ENCODE measurements at regions not wholly inside any gene's neighbourhood (a gene's known extent, or its start where the extent isn't known, plus 50 kb on each side); places are given as distances from the start of the nearest gene placed in this dataset.

DNA sequence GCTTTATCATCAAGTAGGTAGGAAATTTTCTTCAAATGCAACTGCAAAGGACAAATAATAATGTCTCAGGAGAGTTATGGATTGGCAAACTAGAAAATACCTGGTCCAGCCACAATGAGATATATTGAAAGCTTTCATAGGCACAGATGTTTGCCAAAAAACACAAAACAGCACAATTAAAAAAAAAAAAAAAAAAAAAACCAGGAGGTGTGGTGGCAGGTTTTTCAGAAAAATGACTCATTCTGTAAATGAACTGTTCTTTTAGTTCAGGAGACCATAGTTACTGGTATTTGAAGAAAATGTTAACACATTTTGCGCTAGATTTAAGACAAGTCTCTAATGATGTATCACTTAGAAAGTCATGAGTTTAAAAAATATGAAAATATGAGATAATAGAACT, 55.0 kb upstream of the JCAD start:
- H3K27ac Mint-ChIP-seq = no peak overlapping the region

DNA sequence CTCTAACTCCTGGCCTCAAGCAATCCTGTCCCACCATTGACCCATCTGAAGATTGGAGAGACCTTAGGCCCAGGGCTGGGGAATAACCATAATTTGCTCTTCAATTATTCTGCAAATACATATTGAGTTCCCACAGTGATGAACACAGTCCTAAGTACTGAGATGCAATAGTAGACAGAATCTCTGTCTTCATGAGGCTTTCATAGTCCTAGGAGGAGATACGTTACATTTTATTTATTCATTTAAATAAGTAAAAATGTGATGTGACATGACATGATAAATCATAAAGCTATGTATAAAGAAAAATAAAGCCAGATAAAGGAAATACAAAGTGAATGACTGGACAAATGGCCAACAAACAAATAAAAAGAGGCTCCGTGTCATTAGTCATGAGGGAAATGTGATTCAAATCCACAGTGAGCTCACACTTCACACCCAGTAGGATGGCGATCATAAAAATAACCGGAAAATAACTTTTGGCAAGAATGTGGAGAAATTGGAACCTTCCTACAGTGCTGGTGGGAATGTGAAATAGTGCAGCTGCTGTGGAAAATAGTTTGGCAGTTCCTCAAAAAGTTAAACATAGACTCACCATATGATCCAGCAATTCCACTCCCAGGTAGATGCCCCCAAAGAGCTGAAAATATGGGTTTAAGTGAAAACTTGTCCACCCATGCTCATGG, 52.1 kb upstream of the JCAD start:
- no peak for DNase-seq
- TF ChIP-seq, protein P1, sequence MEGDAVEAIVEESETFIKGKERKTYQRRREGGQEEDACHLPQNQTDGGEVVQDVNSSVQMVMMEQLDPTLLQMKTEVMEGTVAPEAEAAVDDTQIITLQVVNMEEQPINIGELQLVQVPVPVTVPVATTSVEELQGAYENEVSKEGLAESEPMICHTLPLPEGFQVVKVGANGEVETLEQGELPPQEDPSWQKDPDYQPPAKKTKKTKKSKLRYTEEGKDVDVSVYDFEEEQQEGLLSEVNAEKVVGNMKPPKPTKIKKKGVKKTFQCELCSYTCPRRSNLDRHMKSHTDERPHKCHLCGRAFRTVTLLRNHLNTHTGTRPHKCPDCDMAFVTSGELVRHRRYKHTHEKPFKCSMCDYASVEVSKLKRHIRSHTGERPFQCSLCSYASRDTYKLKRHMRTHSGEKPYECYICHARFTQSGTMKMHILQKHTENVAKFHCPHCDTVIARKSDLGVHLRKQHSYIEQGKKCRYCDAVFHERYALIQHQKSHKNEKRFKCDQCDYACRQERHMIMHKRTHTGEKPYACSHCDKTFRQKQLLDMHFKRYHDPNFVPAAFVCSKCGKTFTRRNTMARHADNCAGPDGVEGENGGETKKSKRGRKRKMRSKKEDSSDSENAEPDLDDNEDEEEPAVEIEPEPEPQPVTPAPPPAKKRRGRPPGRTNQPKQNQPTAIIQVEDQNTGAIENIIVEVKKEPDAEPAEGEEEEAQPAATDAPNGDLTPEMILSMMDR (IDR thresholded peaks at IDR 0.05) = no peak
- H3K36me3 ChIP-seq (replicated peaks in 1 of 2; ENCODE audit: control insufficient read depth in 1 of 2, insufficient read depth in 2 of 2, low read length in 2 of 2) = no peaks in the 10 kb centered on the region
- H3K4me1 ChIP-seq (ENCODE audit: control insufficient read depth in 1 of 2, insufficient read depth in 2 of 2, low read length in 2 of 2) = no peaks in the 10 kb centered on the region
- H3K9me3 Mint-ChIP-seq = peaks cover 0 to 4% (median 0%) of the 10 kb centered on the region in 7 donors
- no peak overlapping the region for H3K4me3 Mint-ChIP-seq
- no peaks in the 10 kb centered on the region for H3K79me2 ChIP-seq (ENCODE audit: insufficient read depth, low read length)
- WGBS (ENCODE audit: insufficient coverage) = no CpG with 5 or more reads among the region's 4 CpGs
- no peak overlapping the region for H3K4me2 ChIP-seq (replicated peaks; ENCODE audit: extremely low read depth, low read length, poor library complexity, severe bottlenecking)
- no peak overlapping the region for H3K27ac ChIP-seq (ENCODE audit: low read depth in 1 of 2, low read length in 2 of 2)
- H3K4me1 Mint-ChIP-seq = no peaks in the 10 kb centered on the region
- H3K27me3 ChIP-seq (ENCODE audit: control insufficient read depth in 2 of 2, insufficient read depth in 2 of 2, low read length in 2 of 2) = no peaks in the 10 kb centered on the region
- peaks cover 2 to 4% (median 2%) of the 10 kb centered on the region in 3 donors for H3K27me3 Mint-ChIP-seq (ENCODE audit: low read depth in 3 of 3)
- H4K20me1 ChIP-seq (ENCODE audit: insufficient read depth, low read length) = no peaks in the 10 kb centered on the region
- no peak overlapping the region for H3K9ac ChIP-seq (ENCODE audit: insufficient read depth, low read length, poor library complexity, severe bottlenecking)
- intact Hi-C loops (cut with micrococcal nuclease) = no loop called here
- H3K36me3 Mint-ChIP-seq = no peaks in the 10 kb centered on the region
- no peak overlapping the region for H3K27ac Mint-ChIP-seq
- H3K4me3 ChIP-seq (replicated peaks in 1 of 3; ENCODE audit: low read depth in 2 of 3, low read length in 3 of 3) = no peak overlapping the region
- no peak overlapping the region for H2AFZ ChIP-seq (ENCODE audit: insufficient read depth, low read depth, low read length, poor library complexity, severe bottlenecking)
- H3K9me3 ChIP-seq (replicated peaks in 1 of 2; ENCODE audit: control insufficient read depth in 1 of 2, insufficient read depth in 1 of 2, low read length in 2 of 2) = no peaks in the 10 kb centered on the region

More for the DNA sequence above, 55.0 kb upstream of the JCAD start:
- no peaks in the 10 kb centered on the region for H3K4me1 ChIP-seq (ENCODE audit: control insufficient read depth in 1 of 2, insufficient read depth in 2 of 2, low read length in 2 of 2)
- H3K9me3 Mint-ChIP-seq = peaks cover 0 to 2% (median 0%) of the 10 kb centered on the region in 7 donors
- H3K4me2 ChIP-seq (replicated peaks; ENCODE audit: extremely low read depth, low read length, poor library complexity, severe bottlenecking) = no peak overlapping the region
- H3K27me3 Mint-ChIP-seq (ENCODE audit: low read depth in 3 of 3) = peaks cover 3 to 7% (median 4%) of the 10 kb centered on the region in 3 donors
- TF ChIP-seq, protein P1 (IDR thresholded peaks at IDR 0.05) = no peak
- intact Hi-C loops (cut with micrococcal nuclease) = no loop called here
- no peaks in the 10 kb centered on the region for H3K36me3 ChIP-seq (replicated peaks in 1 of 2; ENCODE audit: control insufficient read depth in 1 of 2, insufficient read depth in 2 of 2, low read length in 2 of 2)
- H3K4me3 Mint-ChIP-seq = no peak overlapping the region
- H3K9me3 ChIP-seq (replicated peaks in 1 of 2; ENCODE audit: control insufficient read depth in 1 of 2, insufficient read depth in 1 of 2, low read length in 2 of 2) = no peaks in the 10 kb centered on the region
- H4K20me1 ChIP-seq (ENCODE audit: insufficient read depth, low read length) = no peaks in the 10 kb centered on the region
- H2AFZ ChIP-seq (ENCODE audit: insufficient read depth, low read depth, low read length, poor library complexity, severe bottlenecking) = no peak overlapping the region
- H3K27ac ChIP-seq (ENCODE audit: low read depth in 1 of 2, low read length in 2 of 2) = no peak overlapping the region
- H3K79me2 ChIP-seq (ENCODE audit: insufficient read depth, low read length) = no peaks in the 10 kb centered on the region
- H3K4me1 Mint-ChIP-seq = no peaks in the 10 kb centered on the region
- no peak for DNase-seq
- H3K9ac ChIP-seq (ENCODE audit: insufficient read depth, low read length, poor library complexity, severe bottlenecking) = no peak overlapping the region
- H3K4me3 ChIP-seq (replicated peaks in 1 of 3; ENCODE audit: low read depth in 2 of 3, low read length in 3 of 3) = no peak overlapping the region
- no peaks in the 10 kb centered on the region for H3K27me3 ChIP-seq (ENCODE audit: control insufficient read depth in 2 of 2, insufficient read depth in 2 of 2, low read length in 2 of 2)
- H3K36me3 Mint-ChIP-seq = no peaks in the 10 kb centered on the region
- WGBS (ENCODE audit: insufficient coverage) = no CpG with 5 or more reads among the region's 1 CpG
